NCI-H1092 (cell line): ENCODE measurements at regions not wholly inside any gene's neighbourhood (a gene's known extent, or its start where the extent isn't known, plus 50 kb on each side); places are given as distances from the start of the nearest gene placed in this dataset.

Experiments
- DNase-seq: peaks from one replicate; lab custom pipeline; 2025; lab: John Stamatoyannopoulos, UW

- no peak for DNase-seq
Observed at GRCh38 chr12:19953734-19954133, 414.6 kb upstream of the PDE3A start.

DNA sequence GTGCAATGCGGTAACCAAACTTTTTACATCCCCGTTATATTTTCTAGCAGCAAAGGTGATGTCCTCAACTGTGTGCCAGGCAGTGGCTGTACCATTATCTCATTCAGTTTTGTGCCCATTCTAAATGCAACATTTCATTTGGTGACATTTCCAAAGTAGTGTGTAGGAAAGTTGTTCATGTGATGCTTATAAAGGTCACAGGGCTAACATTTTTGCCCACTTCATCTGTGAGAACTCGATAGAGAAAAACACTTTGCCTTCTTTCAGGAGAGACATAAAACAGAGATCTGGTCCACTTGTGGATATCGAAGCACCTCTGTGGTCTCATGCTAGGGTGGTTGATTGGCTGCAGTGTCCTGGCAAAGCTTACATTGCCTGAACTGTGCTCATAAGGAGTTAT is 414.2 kb upstream of the PDE3A start:
- DNase-seq: no peak

DNA sequence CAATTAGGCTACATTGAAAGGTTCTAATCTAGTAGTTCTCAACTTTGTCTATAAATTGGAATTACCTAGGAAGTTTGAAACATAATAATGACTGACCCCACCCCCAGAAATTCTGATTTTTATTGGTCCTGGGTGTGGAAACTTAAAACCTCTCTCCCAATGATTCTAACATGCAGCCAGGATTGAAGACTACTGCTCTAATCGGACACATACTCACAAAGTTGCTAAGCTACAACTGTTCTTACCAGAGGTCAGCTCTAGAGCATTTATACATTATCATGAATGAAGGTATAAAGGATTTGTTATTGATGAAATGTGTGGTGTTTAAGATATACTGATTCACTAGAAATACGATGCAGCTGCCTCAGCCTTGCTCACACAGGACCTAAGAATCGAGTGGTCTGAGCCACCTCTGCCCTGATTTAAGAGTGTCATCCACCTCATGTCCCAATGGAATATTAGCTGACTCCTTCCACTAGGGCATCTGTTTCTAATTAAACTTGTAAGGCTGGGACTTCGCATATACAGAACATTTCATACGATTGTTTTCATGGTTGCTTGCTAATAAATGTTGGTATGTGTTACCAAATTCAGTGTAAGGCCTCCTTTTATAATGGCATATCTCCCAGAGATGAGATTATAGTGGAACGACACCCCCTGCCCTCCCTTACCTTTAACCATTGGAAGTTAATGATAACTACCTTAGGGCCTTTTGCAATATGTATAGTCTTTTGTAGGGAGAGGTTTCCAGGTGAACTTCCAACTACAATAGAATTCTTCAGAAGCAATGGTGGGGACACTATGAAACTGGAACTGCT is 410.8 kb upstream of the PDE3A start:
- DNase-seq: no peak

DNA sequence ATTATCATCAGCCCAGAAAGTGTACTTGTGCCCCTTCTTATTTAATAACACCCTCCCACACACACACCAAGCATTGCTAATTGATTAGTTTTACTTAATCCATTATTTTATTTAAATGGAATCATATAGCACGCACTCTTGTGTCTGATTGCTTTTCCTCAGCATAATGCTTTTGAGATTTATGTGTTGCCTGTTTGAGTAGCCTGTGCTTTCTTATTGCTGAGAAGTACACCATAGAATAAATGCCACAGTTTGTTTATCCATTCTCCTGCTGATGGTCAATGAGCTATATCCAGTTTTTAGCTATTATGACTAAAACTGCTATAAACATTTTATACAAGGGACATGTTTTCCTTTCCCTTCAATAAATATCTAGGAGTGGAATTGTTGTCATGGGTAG is 409.9 kb upstream of the PDE3A start:
- no peak for DNase-seq

DNA sequence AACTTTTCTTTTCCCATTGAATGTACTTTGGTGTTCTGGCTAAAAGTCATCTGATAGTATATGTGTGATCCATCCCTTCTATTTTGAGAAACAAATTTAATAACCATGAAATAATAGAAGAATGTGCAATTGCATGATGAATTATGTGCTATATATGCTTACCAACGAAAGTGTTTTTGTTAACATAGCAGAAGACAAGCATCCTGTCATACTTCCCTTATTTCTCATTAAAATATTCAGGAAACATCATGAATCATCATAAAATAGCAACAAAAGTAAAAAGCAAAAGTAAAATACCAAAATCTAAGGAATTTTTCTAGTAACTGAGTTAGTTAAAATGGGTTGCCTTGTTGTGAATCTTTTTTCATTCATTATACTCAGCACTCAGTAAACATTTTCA is 409.0 kb upstream of the PDE3A start:
- DNase-seq: no peak

DNA sequence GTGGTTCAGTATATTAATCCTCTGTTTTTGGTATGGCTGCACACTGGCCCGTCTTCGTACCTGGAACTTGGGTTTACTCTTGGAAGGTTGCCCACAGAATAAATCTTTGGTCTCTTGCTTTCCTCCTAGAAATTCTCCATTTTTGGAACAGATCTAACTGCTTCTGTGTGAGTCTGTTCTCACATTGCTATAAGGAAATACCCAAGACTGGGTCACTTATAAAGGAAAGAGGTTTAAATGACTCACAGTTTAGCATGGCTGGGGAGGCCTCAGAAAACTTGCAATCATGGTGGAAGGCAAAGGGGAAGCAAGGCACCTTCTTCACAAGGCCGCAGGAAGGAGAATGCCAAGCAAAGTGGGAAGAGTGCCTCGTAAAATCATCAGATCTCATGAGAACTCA is 407.8 kb upstream of the PDE3A start:
- no peak for DNase-seq

DNA sequence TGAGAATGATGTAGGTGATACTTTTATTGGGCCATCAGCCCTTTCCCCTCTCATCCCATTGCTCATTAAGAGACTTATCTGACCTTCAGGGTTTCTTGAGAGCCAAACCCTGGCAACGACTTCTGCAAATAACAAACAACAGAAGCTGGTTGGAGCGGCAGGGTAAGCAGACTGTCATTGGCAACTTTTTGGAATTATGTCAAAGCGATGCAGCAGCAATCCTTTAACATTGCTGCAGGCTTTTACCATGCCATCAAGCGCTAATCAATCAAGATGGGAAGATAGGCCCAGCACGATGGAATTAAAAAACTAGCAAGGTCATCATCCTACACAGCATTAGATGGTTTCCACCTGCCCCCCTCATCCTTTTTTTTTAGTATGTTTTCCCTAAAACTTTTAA is 406.1 kb upstream of the PDE3A start:
- DNase-seq: no peak

DNA sequence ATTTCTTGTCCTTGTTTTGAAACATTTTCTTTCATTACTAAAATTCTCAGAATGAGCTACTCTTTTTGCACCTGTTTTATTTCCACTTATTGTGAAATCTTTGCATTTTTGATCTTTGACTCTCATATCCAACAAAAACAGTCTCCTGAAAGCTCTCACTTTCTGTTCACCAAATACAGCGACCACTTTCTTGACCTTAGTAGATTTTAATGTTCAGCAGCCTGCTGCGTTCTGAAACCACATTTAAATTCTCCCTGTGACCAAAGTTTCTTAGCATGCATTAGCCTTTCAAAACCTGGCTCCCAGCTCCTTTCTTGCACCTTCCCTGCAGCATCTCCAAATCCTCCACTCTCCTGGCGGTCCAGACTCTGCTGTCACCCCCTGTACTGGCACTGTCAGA is 404.4 kb upstream of the PDE3A start:
- DNase-seq: no peak

- no peak for DNase-seq
Observed at GRCh38 chr12:19964549-19964948, 403.8 kb upstream of the PDE3A start.

DNA sequence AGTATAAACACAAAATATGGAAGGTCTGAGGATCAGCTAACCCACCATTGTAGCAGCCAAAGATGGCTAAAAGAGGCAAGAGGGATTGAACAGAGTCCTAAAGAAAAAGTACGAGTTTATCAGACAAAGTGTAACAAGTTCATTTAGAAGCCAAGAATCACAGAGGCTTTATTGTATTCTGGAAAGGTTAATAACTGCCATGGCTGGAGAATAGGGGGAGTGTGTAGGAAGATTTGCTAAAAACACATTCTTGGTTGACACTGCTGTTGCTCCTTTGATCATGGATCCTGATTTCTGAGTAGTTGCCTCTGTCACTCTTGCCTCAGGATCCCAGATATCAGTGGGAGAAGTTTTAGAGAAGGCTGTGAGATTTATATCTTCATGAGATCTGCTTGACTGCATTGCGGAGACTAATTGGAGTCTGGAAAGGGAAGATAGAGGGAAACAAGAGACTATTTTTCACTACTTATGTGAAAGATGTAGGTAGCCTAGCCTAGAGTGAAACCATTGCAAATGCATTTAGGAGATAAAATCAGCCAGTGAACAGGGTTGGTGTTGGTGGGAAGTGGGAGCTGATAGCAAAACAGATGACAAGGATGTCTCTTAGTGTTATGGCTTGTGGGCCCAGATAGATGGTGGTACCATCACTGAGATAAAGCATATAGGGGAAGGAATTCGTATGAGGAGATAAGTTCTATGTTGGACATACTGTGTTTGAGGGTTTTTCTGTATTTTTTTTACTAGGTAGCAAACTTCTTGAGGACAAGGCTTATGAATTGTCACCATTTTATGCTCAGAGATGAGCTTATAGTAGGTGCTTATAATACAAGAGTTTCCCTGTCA is 402.9 kb upstream of the PDE3A start:
- DNase-seq: no peak

- DNase-seq: no peak
Observed at GRCh38 chr12:19967001-19967400, 401.3 kb upstream of the PDE3A start.

DNA sequence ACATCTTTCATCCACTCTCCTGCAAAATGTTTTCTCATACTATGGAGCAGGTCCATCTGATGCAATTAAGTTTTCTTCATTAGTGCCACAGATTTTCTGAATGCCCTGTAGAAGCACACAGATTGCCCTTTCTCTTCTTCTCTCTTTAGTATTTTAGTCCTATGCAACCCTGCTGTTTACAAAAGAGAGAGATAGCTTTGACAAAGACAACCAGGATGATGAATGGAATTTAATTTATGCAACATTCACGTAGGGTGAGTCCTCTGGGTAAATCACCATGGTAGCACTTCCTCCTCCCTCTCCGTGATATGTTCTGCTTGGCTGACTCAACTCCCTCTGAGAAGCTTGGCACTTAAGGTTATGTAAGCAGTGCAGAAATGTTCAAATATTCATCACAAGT is 400.9 kb upstream of the PDE3A start:
- peak; percentile 7 for DNase-seq

DNA sequence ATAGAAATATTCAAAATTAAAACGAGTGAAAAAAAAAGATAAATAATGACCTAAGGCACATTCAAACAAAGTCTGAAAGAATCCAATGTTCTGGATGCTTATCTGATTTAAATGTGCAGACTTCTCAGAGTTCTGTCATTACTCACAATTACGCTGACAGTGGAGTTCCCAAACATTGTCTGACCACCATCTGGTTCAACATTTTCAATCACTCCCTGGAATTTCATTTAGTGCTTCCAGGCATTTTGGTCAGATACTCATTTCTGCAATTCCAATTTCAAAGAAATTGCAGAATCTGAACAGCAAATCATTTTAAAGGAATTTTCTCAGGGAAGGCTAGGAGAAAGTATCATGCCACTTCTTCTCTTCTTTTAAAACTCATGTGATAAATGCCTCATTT is 398.2 kb upstream of the PDE3A start:
- no peak for DNase-seq

GRCh38 chr12:19970821-19971220 is 397.5 kb upstream of the PDE3A start:
- no peak for DNase-seq

- DNase-seq: no peak
Observed at GRCh38 chr12:19971361-19972280, 396.7 kb upstream of the PDE3A start.

- no peak for DNase-seq
Observed at GRCh38 chr12:19972325-19973288, 395.7 kb upstream of the PDE3A start.

- DNase-seq: no peak
Observed at GRCh38 chr12:19978193-19978592, 390.1 kb upstream of the PDE3A start.

DNA sequence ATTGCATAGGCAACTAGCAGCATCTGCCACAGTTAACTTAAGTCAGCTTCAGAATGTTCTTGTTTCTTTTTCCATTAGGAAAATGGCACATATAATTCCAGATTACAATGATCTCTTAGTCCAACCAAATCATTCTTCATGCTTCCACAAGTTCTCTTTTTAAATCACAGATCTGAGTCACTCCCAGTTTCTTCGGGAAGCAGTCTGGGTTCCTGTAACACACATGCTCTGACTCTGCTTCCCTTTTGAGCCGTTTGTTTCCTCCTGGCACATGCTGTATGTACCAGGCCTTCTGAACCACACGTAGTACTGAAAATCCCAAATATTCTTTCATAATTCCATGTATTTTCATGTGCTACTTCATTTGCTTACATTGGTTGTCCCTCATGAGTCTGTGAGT is 388.8 kb upstream of the PDE3A start:
- DNase-seq: no peak

GRCh38 chr12:19981944-19982343 is 386.4 kb upstream of the PDE3A start:
- no peak for DNase-seq

- no peak for DNase-seq
Observed at GRCh38 chr12:19988001-19988400, 380.3 kb upstream of the PDE3A start.

DNA sequence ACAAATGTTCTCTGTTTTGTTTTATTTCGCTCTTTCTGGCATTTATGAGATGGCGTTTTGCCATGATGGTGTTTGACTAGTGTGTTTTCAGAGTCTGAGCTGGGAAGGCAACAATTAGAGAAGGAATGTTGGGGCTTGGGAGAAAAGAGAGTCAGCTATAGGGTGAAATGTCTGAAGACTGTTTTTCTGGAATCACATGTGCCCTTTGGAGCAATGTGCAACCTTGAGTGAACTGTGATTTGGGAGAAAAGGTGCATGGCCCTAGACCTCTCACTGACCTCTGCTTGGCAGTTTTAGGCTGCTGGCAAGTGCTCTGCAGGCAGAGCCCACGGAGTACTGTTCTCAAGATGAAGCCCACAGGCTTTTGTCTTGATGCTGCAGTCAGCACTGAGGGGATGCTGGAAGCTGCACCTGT is 379.9 kb upstream of the PDE3A start:
- DNase-seq: no peak
